Kidney (tissue), 13 donors: ENCODE measurements at regions not wholly inside any gene's neighbourhood (a gene's known extent, or its start where the extent isn't known, plus 50 kb on each side); places are given as distances from the start of the nearest gene placed in this dataset.

Experiments used
- DNase-seq, 5 donors: peaks; one replicate each; pipeline ENCODE4 v3.0.0-alpha.2; 2013 to 2020
- FAIRE-seq: peaks from 2 replicates; lab custom pipeline; 2012; peaks lifted over from hg19 to GRCh38; lab: Jason Lieb, UNC
- H3K27ac ChIP-seq, 2 donors: one replicate each; pipeline ENCODE4 v1.7.0; 2013; ENCODE audit warnings: low read depth in 2 of 2, low read length in 2 of 2, inconsistent platforms in 1 of 2
- H3K27me3 ChIP-seq: one replicate; pipeline ENCODE4 v1.7.1; 2013; ENCODE audit warnings: low read length, inconsistent platforms; ENCODE audit not compliant: control insufficient read depth, insufficient read depth
- H3K36me3 ChIP-seq, 3 donors: one replicate each; pipeline versions ENCODE4 v1.7.0 to v1.7.1; 2013; ENCODE audit warnings: low read length in 3 of 3, control low read depth in 1 of 3, inconsistent platforms in 1 of 3; ENCODE audit not compliant: insufficient read depth in 3 of 3, control insufficient read depth in 2 of 3
- H3K4me1 ChIP-seq, 3 donors: one replicate each; pipeline versions ENCODE4 v1.7.0 to v1.7.1; 2013; ENCODE audit warnings: low read length in 3 of 3, inconsistent platforms in 1 of 3, low read depth in 1 of 3; ENCODE audit not compliant: control insufficient read depth in 2 of 3, insufficient read depth in 2 of 3
- H3K4me3 ChIP-seq, 3 donors: one replicate each; pipeline versions ENCODE4 v1.7.0 to v1.8.1; 2013; ENCODE audit warnings: low read length in 3 of 3, control low read depth in 1 of 3, inconsistent platforms in 1 of 3
- H3K9ac ChIP-seq, 3 donors: one replicate each; pipeline versions ENCODE4 v1.7.0 to v1.7.1; 2013; ENCODE audit warnings: low read length in 3 of 3, control low read depth in 1 of 3, inconsistent platforms in 1 of 3
- H3K9me3 ChIP-seq, 3 donors: one replicate each; pipeline versions ENCODE4 v1.7.0 to v1.7.1; 2013; ENCODE audit warnings: low read length in 3 of 3, control low read depth in 1 of 3, inconsistent platforms in 1 of 3; ENCODE audit not compliant: control insufficient read depth in 2 of 3, insufficient read depth in 1 of 3
- CTCF ChIP-seq: IDR thresholded peaks from 3 replicates; pipeline ENCODE4 v1.5.1; 2012; ENCODE audit warnings: mild to moderate bottlenecking, moderate library complexity, borderline replicate concordance; ENCODE audit not compliant: insufficient read depth; ENCODE audit errors: extremely low read depth
- intact Hi-C: fragments of 100-400 bp; cut with DNase I; formaldehyde crosslinking; loops from one replicate; pipeline ENCODE4 v1.11.1; 2022
- donor health status: control.
- donor health status: control.
- donor health status: control.
- donor health status: control.
- donor health status: control.
- donor health status: DM: yes; HTN: yes; CAD: no.
- donor health status: Normal renal cell carcinoma (clear cell type).

DNA sequence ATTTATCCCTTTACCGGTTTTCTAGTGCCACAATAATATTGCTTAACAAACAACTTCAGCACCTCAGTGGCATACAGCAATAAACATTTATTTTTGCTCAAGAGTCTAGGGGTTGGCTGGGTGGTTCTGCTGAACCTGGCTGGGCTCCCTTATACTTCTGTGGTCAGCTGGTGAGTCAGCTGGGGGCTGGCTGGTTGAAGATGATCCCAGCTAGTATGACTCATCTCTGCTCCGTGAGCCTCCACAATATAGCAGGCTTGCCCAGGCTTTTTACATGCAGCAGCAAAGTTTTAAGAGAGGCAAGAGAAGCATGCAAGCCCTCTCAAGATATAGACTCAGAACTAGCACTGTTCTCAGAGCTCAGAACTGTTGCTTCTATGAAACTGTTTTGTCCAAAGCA lies 523.5 kb upstream of the CLINT1 start:
- Histone ChIP-seq H3K9me3 (peaks cover 0 to 3% (median 0%) of the 10 kb centered on the region in 3 donors), H3K36me3 (no peaks in the 10 kb centered on the region), H3K27ac (peak overlapping the region in 1 of 2 donors; percentile 14), H3K9ac (no peak overlapping the region), H3K27me3 (no peaks in the 10 kb centered on the region), H3K4me3 (no peak overlapping the region), H3K4me1 (peaks cover 0 to 15% (median 3%) of the 10 kb centered on the region in 3 donors)
- FAIRE-seq (no peak), DNase-seq (peak in 2 of 5 donors; percentile 13 to 75)
- intact Hi-C loops = no loop called here
- no peak for TF ChIP-seq CTCF

DNA sequence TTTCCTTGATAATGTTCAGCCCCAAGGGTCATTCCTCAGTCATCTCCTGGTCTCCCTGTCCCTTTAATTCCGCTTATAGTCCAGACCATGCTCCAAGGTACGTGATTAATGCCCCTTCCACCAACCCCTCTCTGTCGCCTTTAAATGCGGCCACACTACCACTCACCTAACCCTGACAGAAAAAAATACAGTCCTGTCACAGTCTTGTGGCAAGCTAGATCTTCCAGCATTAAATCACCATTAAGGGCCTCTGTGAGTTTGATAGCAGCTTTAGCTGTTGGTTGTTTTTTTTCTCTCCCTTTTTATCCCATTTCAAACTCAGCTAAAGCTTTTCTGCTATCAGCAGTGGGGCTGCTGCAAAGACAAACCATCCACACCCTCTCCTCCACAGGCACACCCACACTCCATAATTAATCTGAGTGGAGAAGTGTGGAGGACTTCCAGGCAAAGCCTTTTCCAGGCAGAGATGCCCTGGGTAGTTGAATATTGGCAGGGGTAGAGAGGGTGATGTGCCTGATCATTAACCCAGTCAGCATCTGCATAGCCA lies 522.7 kb upstream of the CLINT1 start:
- Histone ChIP-seq H3K36me3 (no peaks in the 10 kb centered on the region), H3K4me1 (peaks cover 0 to 15% (median 3%) of the 10 kb centered on the region in 3 donors), H3K9me3 (peaks cover 0 to 5% (median 0%) of the 10 kb centered on the region in 3 donors), H3K4me3 (no peak overlapping the region), H3K9ac (no peak overlapping the region), H3K27ac (no peak overlapping the region), H3K27me3 (no peaks in the 10 kb centered on the region)
- no peak for TF ChIP-seq CTCF
- intact Hi-C loops = no loop called here
- FAIRE-seq (no peak), DNase-seq (peak in 2 of 5 donors; percentile 35 to 40)

DNA sequence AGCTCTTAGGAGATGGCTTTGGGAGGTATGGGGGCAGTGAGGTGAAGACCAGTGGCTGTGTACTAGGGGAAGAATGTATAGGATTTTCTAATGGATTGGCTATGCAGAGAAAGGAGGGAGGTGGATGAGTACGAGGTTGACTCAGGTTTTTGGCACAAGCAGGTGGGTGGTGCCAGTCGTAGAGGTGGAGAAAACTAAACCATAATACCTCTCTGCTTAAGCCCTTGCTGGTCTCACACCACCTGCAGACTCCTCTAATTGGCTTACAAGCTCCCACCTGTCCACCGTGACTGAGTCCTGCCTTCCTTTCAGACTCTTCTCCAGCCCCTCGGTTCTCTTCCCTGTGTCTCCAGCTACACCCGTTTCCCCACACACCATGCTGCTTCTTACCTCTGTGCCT lies 521.7 kb upstream of the CLINT1 start:
- no peaks in the 10 kb centered on the region for H3K27me3 ChIP-seq
- H3K9ac ChIP-seq = no peak overlapping the region
- peaks cover 0 to 15% (median 3%) of the 10 kb centered on the region in 3 donors for H3K4me1 ChIP-seq
- H3K36me3 ChIP-seq = no peaks in the 10 kb centered on the region
- no peak for DNase-seq
- H3K4me3 ChIP-seq = no peak overlapping the region
- no peak for TF ChIP-seq CTCF
- intact Hi-C loops = no loop called here
- no peak for FAIRE-seq
- H3K9me3 ChIP-seq = peaks cover 0 to 5% (median 0%) of the 10 kb centered on the region in 3 donors
- H3K27ac ChIP-seq = no peak overlapping the region

GRCh38 chr5:158378931-158379330 lies 520.0 kb upstream of the CLINT1 start:
- no peak for DNase-seq
- intact Hi-C loops = no loop called here
- FAIRE-seq = no peak
- Histone ChIP-seq H3K9ac (no peak overlapping the region), H3K36me3 (no peaks in the 10 kb centered on the region), H3K27me3 (no peaks in the 10 kb centered on the region), H3K27ac (no peak overlapping the region), H3K4me3 (no peak overlapping the region), H3K4me1 (peaks cover 0 to 15% (median 3%) of the 10 kb centered on the region in 3 donors), H3K9me3 (peaks cover 0 to 5% (median 0%) of the 10 kb centered on the region in 3 donors)
- TF ChIP-seq CTCF = no peak
